Natural killer cell treated with Interleukin-12 subunit alpha and Interleukin-12 subunit beta and Interleukin-15 and Interleukin-18, amount 100 ng/mL, for 72 hours (primary cell): ENCODE measurements at regions not wholly inside any gene's neighbourhood (a gene's known extent, or its start where the extent isn't known, plus 50 kb on each side); places are given as distances from the start of the nearest gene placed in this dataset.

Experiments
- ATAC-seq, 2 donors: fragments of 150-1000 bp; cut with Tn5 transposase in 1 of 2; sonication (Bioruptor Pico), chemical (Tn5 transposase) in 1 of 2; 2 replicates each; pipeline ENCODE4 v1.10.0; 2021
- DNase-seq: peaks from one replicate; pipeline ENCODE4 v3.0.0; 2022; ENCODE audit warnings: low spot score
- H3K27ac Mint-ChIP-seq, 2 donors: 1 replicate in 1 of 2; 2 replicates in 1 of 2; pipeline ENCODE4 v1.8.0; 2022; ENCODE audit warnings: mixed read lengths in 2 of 2, mild to moderate bottlenecking in 1 of 2, moderate library complexity in 1 of 2
- H3K27me3 Mint-ChIP-seq, 2 donors: 1 replicate in 1 of 2; 2 replicates in 1 of 2; pipeline ENCODE4 v1.8.0; 2022; ENCODE audit warnings: mixed read lengths in 2 of 2
- H3K36me3 Mint-ChIP-seq: one replicate; pipeline ENCODE4 v1.8.0; 2022; ENCODE audit warnings: mixed read lengths
- H3K4me1 Mint-ChIP-seq, 2 donors: 1 replicate in 1 of 2; 2 replicates in 1 of 2; pipeline ENCODE4 v1.8.0; 2022; ENCODE audit warnings: low read depth in 2 of 2, mixed read lengths in 2 of 2, mild to moderate bottlenecking in 1 of 2
- H3K4me3 Mint-ChIP-seq: one replicate; pipeline ENCODE4 v1.8.0; 2022; ENCODE audit warnings: mixed read lengths
- H3K9me3 Mint-ChIP-seq: 2 replicates; pipeline ENCODE4 v1.8.0; 2022; ENCODE audit warnings: mixed read lengths

GRCh38 chr6:105997482-105997881 is 88.7 kb upstream of the PRDM1 start:
- DNase-seq (no peak), ATAC-seq (no peak)
- H3K27me3 Mint-ChIP-seq: peaks cover 24 to 46% of the 10 kb centered on the region in 2 donors
- peaks cover 19 to 23% of the 10 kb centered on the region in 2 donors for H3K4me1 Mint-ChIP-seq
- no peak overlapping the region for H3K4me3 Mint-ChIP-seq
- H3K9me3 Mint-ChIP-seq: no peaks in the 10 kb centered on the region
- H3K27ac Mint-ChIP-seq: no peak overlapping the region
- peaks cover 5% of the 10 kb centered on the region for H3K36me3 Mint-ChIP-seq

GRCh38 chr6:105995391-105995865 is 90.7 kb upstream of the PRDM1 start:
- no peak for ATAC-seq
- DNase-seq: no peak
- peak overlapping the region; percentile 92 for H3K4me3 Mint-ChIP-seq
- H3K9me3 Mint-ChIP-seq: no peaks in the 10 kb centered on the region
- H3K27me3 Mint-ChIP-seq: peaks cover 19 to 38% of the 10 kb centered on the region in 2 donors
- H3K27ac Mint-ChIP-seq: peak overlapping the region in 1 of 2 donors; percentile 70
- peaks cover 27 to 32% of the 10 kb centered on the region in 2 donors for H3K4me1 Mint-ChIP-seq
- H3K36me3 Mint-ChIP-seq: peaks cover 5% of the 10 kb centered on the region

GRCh38 chr6:105994591-105995390 is 91.3 kb upstream of the PRDM1 start:
- Mint-ChIP-seq H3K9me3 (no peaks in the 10 kb centered on the region), H3K36me3 (peaks cover 5% of the 10 kb centered on the region), H3K27ac (peak overlapping the region; percentile 70 to 81), H3K27me3 (peaks cover 26 to 44% of the 10 kb centered on the region in 2 donors), H3K4me3 (peak overlapping the region; percentile 92), H3K4me1 (peaks cover 27 to 32% of the 10 kb centered on the region in 2 donors)
- no peak for DNase-seq
- ATAC-seq: peak; percentile 55

- ATAC-seq (peak; percentile 79 to 81), DNase-seq (peak; percentile 68)
- Mint-ChIP-seq H3K4me1 (peaks cover 27 to 32% of the 10 kb centered on the region in 2 donors), H3K36me3 (peaks cover 5% of the 10 kb centered on the region), H3K27me3 (peaks cover 25 to 48% of the 10 kb centered on the region in 2 donors), H3K9me3 (no peaks in the 10 kb centered on the region), H3K27ac (peak overlapping the region; percentile 70 to 81), H3K4me3 (peak overlapping the region; percentile 92)
Measured at GRCh38 chr6:105994118-105994590, 92.0 kb upstream of the PRDM1 start.

- Mint-ChIP-seq H3K9me3 (no peaks in the 10 kb centered on the region), H3K4me3 (peak overlapping the region; percentile 92), H3K27ac (peak overlapping the region; percentile 70 to 81), H3K4me1 (peaks cover 27 to 32% of the 10 kb centered on the region in 2 donors), H3K36me3 (peaks cover 5% of the 10 kb centered on the region), H3K27me3 (peaks cover 25 to 48% of the 10 kb centered on the region in 2 donors)
- DNase-seq: no peak
- no peak for ATAC-seq
Measured at GRCh38 chr6:105993341-105994117, 92.6 kb upstream of the PRDM1 start.

- Mint-ChIP-seq H3K27me3 (peaks cover 30 to 53% of the 10 kb centered on the region in 2 donors), H3K4me3 (peak overlapping the region; percentile 92), H3K4me1 (peaks cover 27 to 32% of the 10 kb centered on the region in 2 donors), H3K27ac (peak overlapping the region; percentile 70 to 74), H3K9me3 (no peaks in the 10 kb centered on the region), H3K36me3 (peaks cover 5% of the 10 kb centered on the region)
- ATAC-seq: peak; percentile 93 to 94
- peak; percentile 90 for DNase-seq
Measured at GRCh38 chr6:105992315-105992961, 93.7 kb upstream of the PRDM1 start.

GRCh38 chr6:105991561-105992314 is 94.4 kb upstream of the PRDM1 start:
- Mint-ChIP-seq H3K4me3 (peak overlapping the region; percentile 92), H3K9me3 (no peaks in the 10 kb centered on the region), H3K4me1 (peaks cover 27 to 32% of the 10 kb centered on the region in 2 donors), H3K27me3 (peaks cover 33 to 57% of the 10 kb centered on the region in 2 donors), H3K27ac (peak overlapping the region; percentile 70 to 74), H3K36me3 (peaks cover 5% of the 10 kb centered on the region)
- DNase-seq: no peak
- ATAC-seq: no peak

GRCh38 chr6:105990151-105990550 is 96.0 kb upstream of the PRDM1 start:
- H3K4me3 Mint-ChIP-seq: no peak overlapping the region
- no peak overlapping the region for H3K27ac Mint-ChIP-seq
- ATAC-seq (no peak), DNase-seq (no peak)
- peaks cover 5% of the 10 kb centered on the region for H3K36me3 Mint-ChIP-seq
- H3K27me3 Mint-ChIP-seq: peaks cover 37 to 56% of the 10 kb centered on the region in 2 donors
- no peaks in the 10 kb centered on the region for H3K9me3 Mint-ChIP-seq
- peaks cover 26 to 28% of the 10 kb centered on the region in 2 donors for H3K4me1 Mint-ChIP-seq

GRCh38 chr6:105988812-105989577 is 97.1 kb upstream of the PRDM1 start:
- Mint-ChIP-seq H3K36me3 (peaks cover 12% of the 10 kb centered on the region), H3K27me3 (peaks cover 42 to 63% of the 10 kb centered on the region in 2 donors), H3K4me1 (peaks cover 29 to 32% of the 10 kb centered on the region in 2 donors), H3K4me3 (no peak overlapping the region), H3K27ac (no peak overlapping the region), H3K9me3 (no peaks in the 10 kb centered on the region)
- no peak for DNase-seq
- no peak for ATAC-seq

GRCh38 chr6:105988321-105988720 is 97.8 kb upstream of the PRDM1 start:
- Mint-ChIP-seq H3K27ac (no peak overlapping the region), H3K27me3 (peaks cover 41 to 60% of the 10 kb centered on the region in 2 donors), H3K4me1 (peaks cover 22 to 28% of the 10 kb centered on the region in 2 donors), H3K9me3 (no peaks in the 10 kb centered on the region), H3K4me3 (no peak overlapping the region), H3K36me3 (peaks cover 7% of the 10 kb centered on the region)
- DNase-seq (no peak), ATAC-seq (no peak)

- Mint-ChIP-seq H3K4me3 (no peak overlapping the region), H3K4me1 (peaks cover 17 to 20% of the 10 kb centered on the region in 2 donors), H3K36me3 (peaks cover 7% of the 10 kb centered on the region), H3K9me3 (no peaks in the 10 kb centered on the region), H3K27me3 (peaks cover 41 to 59% of the 10 kb centered on the region in 2 donors), H3K27ac (no peak overlapping the region)
- DNase-seq (no peak), ATAC-seq (no peak)
Measured at GRCh38 chr6:105987516-105987915, 98.6 kb upstream of the PRDM1 start.

- ATAC-seq (no peak), DNase-seq (no peak)
- H3K9me3 Mint-ChIP-seq: no peaks in the 10 kb centered on the region
- no peak overlapping the region for H3K27ac Mint-ChIP-seq
- peaks cover 12 to 19% of the 10 kb centered on the region in 2 donors for H3K4me1 Mint-ChIP-seq
- no peak overlapping the region for H3K4me3 Mint-ChIP-seq
- peaks cover 46 to 59% of the 10 kb centered on the region in 2 donors for H3K27me3 Mint-ChIP-seq
- peaks cover 7% of the 10 kb centered on the region for H3K36me3 Mint-ChIP-seq
Measured at GRCh38 chr6:105986998-105987397, 99.1 kb upstream of the PRDM1 start.
